HG03378 (cell line): ENCODE measurements at regions not wholly inside any gene's neighbourhood (a gene's known extent, or its start where the extent isn't known, plus 50 kb on each side); places are given as distances from the start of the nearest gene placed in this dataset.

Experiments used
- ATAC-seq: cut with Tn5 transposase; IDR thresholded peaks from one replicate; pipeline ENCODE4 v1.9.1; 2021; ENCODE audit warnings: mild to moderate bottlenecking, moderate library complexity; ENCODE audit not compliant: unreplicated experiment

- ATAC-seq, result no peak
Measured at GRCh38 chr20:57868310-57868709, 158.5 kb upstream of the PMEPA1 start.

GRCh38 chr20:57867807-57868206, 158.0 kb upstream of the PMEPA1 start:
- ATAC-seq, result no peak

GRCh38 chr20:57867181-57867803, 157.5 kb upstream of the PMEPA1 start:
- no peak for ATAC-seq

- no peak for ATAC-seq
Measured at GRCh38 chr20:57866250-57867106, 156.7 kb upstream of the PMEPA1 start.

GRCh38 chr20:57865266-57865665, 155.5 kb upstream of the PMEPA1 start:
- no peak for ATAC-seq

GRCh38 chr20:57860576-57860975, 150.8 kb upstream of the PMEPA1 start:
- ATAC-seq, result no peak

- ATAC-seq, result no peak
Measured at GRCh38 chr20:57857969-57858368, 148.2 kb upstream of the PMEPA1 start.

- no peak for ATAC-seq
Measured at GRCh38 chr20:57857118-57857517, 147.3 kb upstream of the PMEPA1 start.

GRCh38 chr20:57856658-57857057, 146.8 kb upstream of the PMEPA1 start:
- no peak for ATAC-seq

- ATAC-seq, result no peak
Measured at GRCh38 chr20:57851796-57852195, 142.0 kb upstream of the PMEPA1 start.

GRCh38 chr20:57851025-57851682, 141.3 kb upstream of the PMEPA1 start:
- ATAC-seq, result no peak

GRCh38 chr20:57849521-57850215, 139.9 kb upstream of the PMEPA1 start:
- ATAC-seq, result no peak

GRCh38 chr20:57849121-57849520, 139.3 kb upstream of the PMEPA1 start:
- no peak for ATAC-seq

GRCh38 chr20:57848282-57848681, 138.5 kb upstream of the PMEPA1 start:
- no peak for ATAC-seq

GRCh38 chr20:57847104-57847503, 137.3 kb upstream of the PMEPA1 start:
- ATAC-seq, result no peak

- no peak for ATAC-seq
Measured at GRCh38 chr20:57844626-57845596, 135.1 kb upstream of the PMEPA1 start.

- ATAC-seq, result no peak
Measured at GRCh38 chr20:57843941-57844625, 134.3 kb upstream of the PMEPA1 start.

GRCh38 chr20:57842720-57843119, 132.9 kb upstream of the PMEPA1 start:
- no peak for ATAC-seq

GRCh38 chr20:57841297-57841866, 131.6 kb upstream of the PMEPA1 start:
- ATAC-seq, result no peak
